ENCODE measurements at regions not wholly inside any gene's neighbourhood (a gene's known extent, or its start where the extent isn't known, plus 50 kb on each side); places are given as distances from the start of the nearest gene placed in this dataset.
"Not testable (repeated sequence)": the region's sequence is repeated elsewhere in the genome, so short reads cannot be mapped to it uniquely, and the experiment has no call there.

- no peak for DNase-seq
Measured at GRCh38 chr13:24931450-24932251, 164.3 kb upstream of the PABPC3 start.

- not testable (repeated sequence) for DNase-seq
Measured at GRCh38 chr13:24933106-24934023, 162.6 kb upstream of the PABPC3 start.

GRCh38 chr13:24934024-24934385 is 161.9 kb upstream of the PABPC3 start:
- DNase-seq = not testable (repeated sequence)

GRCh38 chr13:24938966-24939365 is 157.0 kb upstream of the PABPC3 start:
- no peak for DNase-seq

- DNase-seq = not testable (repeated sequence)
Measured at GRCh38 chr13:24941023-24941713, 154.8 kb upstream of the PABPC3 start.

GRCh38 chr13:24943136-24943535 is 152.8 kb upstream of the PABPC3 start:
- no peak for DNase-seq

- not testable (repeated sequence) for DNase-seq
Measured at GRCh38 chr13:24944073-24944472, 151.9 kb upstream of the PABPC3 start.

- not testable (repeated sequence) for DNase-seq
Measured at GRCh38 chr13:24948977-24949376, 147.0 kb upstream of the PABPC3 start.

- DNase-seq = not testable (repeated sequence)
Measured at GRCh38 chr13:24950611-24951010, 145.3 kb upstream of the PABPC3 start.

- DNase-seq = not testable (repeated sequence)
Measured at GRCh38 chr13:24967970-24968369, 128.0 kb upstream of the PABPC3 start.

- not testable (repeated sequence) for DNase-seq
Measured at GRCh38 chr13:24968416-24968815, 127.5 kb upstream of the PABPC3 start.

GRCh38 chr13:24973102-24973501 is 122.8 kb upstream of the PABPC3 start:
- DNase-seq = not testable (repeated sequence)

- not testable (repeated sequence) for DNase-seq
Measured at GRCh38 chr13:24981181-24981803, 114.6 kb upstream of the PABPC3 start.

- no peak for DNase-seq
Measured at GRCh38 chr13:24982333-24982999, 113.5 kb upstream of the PABPC3 start.

- DNase-seq = no peak
Measured at GRCh38 chr13:24983094-24983493, 112.8 kb upstream of the PABPC3 start.

GRCh38 chr13:24984134-24984533 is 111.8 kb upstream of the PABPC3 start:
- DNase-seq = no peak

GRCh38 chr13:24985107-24985506 is 110.8 kb upstream of the PABPC3 start:
- no peak for DNase-seq

- DNase-seq = no peak
Measured at GRCh38 chr13:24985896-24986295, 110.0 kb upstream of the PABPC3 start.

- no peak for DNase-seq
Measured at GRCh38 chr13:24986826-24987225, 109.1 kb upstream of the PABPC3 start.

GRCh38 chr13:24989959-24990358 is 106.0 kb upstream of the PABPC3 start:
- DNase-seq = not testable (repeated sequence)

GRCh38 chr13:24992946-24993345 is 103.0 kb upstream of the PABPC3 start:
- DNase-seq = not testable (repeated sequence)

- DNase-seq = peak; percentile 19
Measured at GRCh38 chr13:24995225-24995804, 100.6 kb upstream of the PABPC3 start.

Data from activated effector memory CD4-positive, alpha-beta T cell treated with Interleukin-2 at 50 U/mL for 16 hours (primary cell).